Spleen (tissue), 11 donors: ENCODE measurements at regions not wholly inside any gene's neighbourhood (a gene's known extent, or its start where the extent isn't known, plus 50 kb on each side); places are given as distances from the start of the nearest gene placed in this dataset.

Experiments
- DNase-seq: peaks from one replicate; pipeline ENCODE4 v3.0.0-alpha.2; 2020
- H3K27ac ChIP-seq, 8 donors: fragments of 200-600 bp; sonication (generic) in 7 of 8; 1 replicate in 4 of 8; 2 replicates in 4 of 8; pipeline versions ENCODE4 v1.5.0 to v1.8.0; 2016 to 2021; ENCODE audit warnings: inconsistent platforms in 4 of 8, mild to moderate bottlenecking in 4 of 8, moderate library complexity in 1 of 8
- H3K27me3 ChIP-seq, 7 donors: fragments of 200-600 bp; sonication (generic) in 6 of 7; replicated peaks in 1 of 7; 1 replicate in 4 of 7; 2 replicates in 3 of 7; pipeline versions ENCODE4 v1.5.0 to v1.8.0; 2016 to 2021; ENCODE audit warnings: inconsistent platforms in 3 of 7, mild to moderate bottlenecking in 1 of 7
- H3K36me3 ChIP-seq, 6 donors: fragments of 200-600 bp; sonication (generic) in 5 of 6; 1 replicate in 4 of 6; 2 replicates in 2 of 6; pipeline versions ENCODE4 v1.5.0 to v1.8.0; 2016 to 2021; ENCODE audit warnings: inconsistent platforms in 2 of 6
- H3K4me1 ChIP-seq, 6 donors: fragments of 200-600 bp; sonication (generic) in 5 of 6; 1 replicate in 3 of 6; 2 replicates in 3 of 6; pipeline versions ENCODE4 v1.5.0 to v1.8.0; 2016 to 2021; ENCODE audit warnings: inconsistent platforms in 3 of 6
- H3K4me3 ChIP-seq, 8 donors: fragments of 200-600 bp; sonication (generic) in 7 of 8; 1 replicate in 4 of 8; 2 replicates in 4 of 8; pipeline versions ENCODE4 v1.5.0 to v1.8.0; 2016 to 2021; ENCODE audit warnings: inconsistent platforms in 4 of 8, mild to moderate bottlenecking in 4 of 8, moderate library complexity in 2 of 8
- H3K9me3 ChIP-seq, 8 donors: fragments of 200-600 bp; sonication (generic) in 7 of 8; 1 replicate in 4 of 8; 2 replicates in 4 of 8; pipeline versions ENCODE4 v1.5.0 to v1.8.0; 2016 to 2021; ENCODE audit warnings: inconsistent platforms in 4 of 8
- CTCF ChIP-seq, 11 experiments: fragments of 200-600 bp in 7 of 11; fragments of 450-650 bp in 4 of 11; sonication (generic) in 4 of 11; IDR thresholded peaks in 8 of 11; conservative IDR thresholded peaks in 3 of 11; 1 replicate in 7 of 11; 2 replicates in 4 of 11; pipeline versions ENCODE4 v1.4.0 to v1.8.0; 2016 to 2021; ENCODE audit warnings: antibody characterized with exemption in 11 of 11, inconsistent platforms in 4 of 11, mild to moderate bottlenecking in 1 of 11
- POLR2A ChIP-seq, 3 donors: fragments of 450-650 bp; IDR thresholded peaks; one replicate each; pipeline ENCODE4 v1.5.1; 2017; ENCODE audit warnings: antibody characterized with exemption in 3 of 3, mild to moderate bottlenecking in 1 of 3
- POLR2AphosphoS5 ChIP-seq, 3 donors: sonication (generic); formaldehyde crosslinking; IDR thresholded peaks; one replicate each; pipeline ENCODE4 v1.5.1; 2017; ENCODE audit warnings: antibody characterized with exemption in 3 of 3
- WGBS, 5 donors: extraction: QIAGEN DNeasy Blood & Tissue Kit in 3 of 5; methylation state at CpG; one replicate each; pipeline versions ENCODE4 v1.1.5 to v1.1.7; 2013 to 2018; 5-methylcytosine and 5-hydroxymethylcytosine counted together
- intact Hi-C: fragments of 100-400 bp; cut with DNase I; formaldehyde crosslinking; loops from one replicate; pipeline ENCODE4 v1.15.0; 2023; ENCODE audit warnings: low total_unique reads
- donor health status: healthy with polysubstance abuse.
- donor health status: DM: no; HTN: no; CAD: no; lungs with moderate emphysema.
- donor health status: DM: no; HTN: no; CAD: no.
- donor health status: Bipolar disorder and iron deficiency.
- donor health status: healthy.
- donor health status: DM: no; HTN: no; CAD: no.
- donor health status: DM: yes; HTN: yes; CAD: no.

- TF ChIP-seq POLR2AphosphoS5 (IDR thresholded peaks at IDR 0.05): no peak
- TF ChIP-seq CTCF (IDR thresholded peaks at IDR 0.05 in 8 of 11, conservative IDR thresholded peaks at IDR 0.05 in 3 of 11): no peak
- TF ChIP-seq POLR2A (IDR thresholded peaks at IDR 0.05): no peak
- peaks cover 0 to 65% (median 12%) of the 10 kb centered on the region in 7 donors for H3K27me3 ChIP-seq
- H3K4me3 ChIP-seq: no peak overlapping the region
- intact Hi-C loops: no loop called here
- peak; percentile 25 for DNase-seq
- H3K36me3 ChIP-seq: no peaks in the 10 kb centered on the region
- H3K27ac ChIP-seq: no peak overlapping the region
- no peaks in the 10 kb centered on the region for H3K4me1 ChIP-seq
- 83 to 87% (median 84%) methylated on average over 7 of the region's 7 CpGs for WGBS, 5 donors
- H3K9me3 ChIP-seq: peaks cover 0 to 2% (median 0%) of the 10 kb centered on the region in 8 donors
Observed at GRCh38 chr22:44584256-44584902, 86.3 kb upstream of the RTL6 start.

- TF ChIP-seq POLR2AphosphoS5 (IDR thresholded peaks at IDR 0.05): no peak
- TF ChIP-seq CTCF (IDR thresholded peaks at IDR 0.05 in 8 of 11, conservative IDR thresholded peaks at IDR 0.05 in 3 of 11): no peak
- no peak for TF ChIP-seq POLR2A (IDR thresholded peaks at IDR 0.05)
- peak; percentile 52 for DNase-seq
- WGBS, 5 donors: 66 to 74% (median 67%) methylated on average over 11 to 12 of the region's 12 CpGs
Observed at GRCh38 chr22:44583854-44584253, 85.8 kb upstream of the RTL6 start.

GRCh38 chr22:44583061-44583760, 85.2 kb upstream of the RTL6 start:
- Histone ChIP-seq H3K4me3 (no peak overlapping the region), H3K4me1 (no peaks in the 10 kb centered on the region), H3K27me3 (peaks cover 0 to 71% (median 12%) of the 10 kb centered on the region in 7 donors), H3K9me3 (no peaks in the 10 kb centered on the region), H3K27ac (no peak overlapping the region), H3K36me3 (no peaks in the 10 kb centered on the region)
- intact Hi-C loops: no loop called here
- DNase-seq: peak; percentile 24
- WGBS, 5 donors: 46 to 70% (median 59%) methylated on average over 15 of the region's 15 CpGs
- TF ChIP-seq CTCF (IDR thresholded peaks at IDR 0.05 in 8 of 11, conservative IDR thresholded peaks at IDR 0.05 in 3 of 11) (no peak), POLR2AphosphoS5 (IDR thresholded peaks at IDR 0.05) (no peak), POLR2A (IDR thresholded peaks at IDR 0.05) (no peak)

More at GRCh38 chr22:44583854-44584253, 85.8 kb upstream of the RTL6 start:
- no peak overlapping the region for H3K27ac ChIP-seq
- no peaks in the 10 kb centered on the region for H3K36me3 ChIP-seq
- peaks cover 0 to 68% (median 12%) of the 10 kb centered on the region in 7 donors for H3K27me3 ChIP-seq
- no peaks in the 10 kb centered on the region for H3K9me3 ChIP-seq
- intact Hi-C loops: no loop called here
- H3K4me3 ChIP-seq: no peak overlapping the region
- H3K4me1 ChIP-seq: no peaks in the 10 kb centered on the region

GRCh38 chr22:44582016-44582415, 84.0 kb upstream of the RTL6 start:
- peaks cover 0 to 72% (median 12%) of the 10 kb centered on the region in 7 donors for H3K27me3 ChIP-seq
- TF ChIP-seq CTCF (IDR thresholded peaks at IDR 0.05 in 8 of 11, conservative IDR thresholded peaks at IDR 0.05 in 3 of 11) (no peak), POLR2AphosphoS5 (IDR thresholded peaks at IDR 0.05) (no peak), POLR2A (IDR thresholded peaks at IDR 0.05) (no peak)
- no peaks in the 10 kb centered on the region for H3K4me1 ChIP-seq
- no peaks in the 10 kb centered on the region for H3K36me3 ChIP-seq
- no peaks in the 10 kb centered on the region for H3K9me3 ChIP-seq
- DNase-seq: peak; percentile 56
- H3K27ac ChIP-seq: no peak overlapping the region
- intact Hi-C loops: no loop called here
- no peak overlapping the region for H3K4me3 ChIP-seq
- WGBS, 5 donors: 87 to 92% (median 87%) methylated on average over 10 of the region's 10 CpGs
